Dedifferentiated amniotic fluid mesenchymal stem cell (primary cell): ENCODE measurements at regions not wholly inside any gene's neighbourhood (a gene's known extent, or its start where the extent isn't known, plus 50 kb on each side); places are given as distances from the start of the nearest gene placed in this dataset.
"Not testable (repeated sequence)": the region's sequence is repeated elsewhere in the genome, so short reads cannot be mapped to it uniquely, and the experiment has no call there.

Experiments
- DNase-seq: peaks from one replicate; pipeline ENCODE4 v3.0.0-alpha.2; 2016; ENCODE audit errors: extremely low spot score

- not testable (repeated sequence) for DNase-seq
Measured at GRCh38 chr11:67877316-67877715, 126.6 kb downstream of the UNC93B1 start.

GRCh38 chr11:67873223-67873622 lies 130.7 kb downstream of the UNC93B1 start:
- DNase-seq, result not testable (repeated sequence)

GRCh38 chr11:67871168-67871567 lies 132.7 kb downstream of the UNC93B1 start:
- not testable (repeated sequence) for DNase-seq

GRCh38 chr11:67862896-67863295 lies 141.0 kb downstream of the UNC93B1 start:
- DNase-seq, result not testable (repeated sequence)

GRCh38 chr11:67859513-67860161 lies 144.3 kb downstream of the UNC93B1 start:
- not testable (repeated sequence) for DNase-seq

GRCh38 chr11:67850747-67851146 lies 153.2 kb downstream of the UNC93B1 start:
- not testable (repeated sequence) for DNase-seq

GRCh38 chr11:67849766-67850165 lies 154.1 kb downstream of the UNC93B1 start:
- not testable (repeated sequence) for DNase-seq

- DNase-seq, result not testable (repeated sequence)
Measured at GRCh38 chr11:67847896-67848875, 155.7 kb downstream of the UNC93B1 start.

- DNase-seq, result not testable (repeated sequence)
Measured at GRCh38 chr11:67846303-67846702, 157.6 kb downstream of the UNC93B1 start.

GRCh38 chr11:67845296-67845695 lies 158.6 kb downstream of the UNC93B1 start:
- not testable (repeated sequence) for DNase-seq

GRCh38 chr11:67840599-67840998 lies 163.3 kb downstream of the UNC93B1 start:
- DNase-seq, result not testable (repeated sequence)

GRCh38 chr11:67830152-67830551 lies 155.7 kb upstream of the ALDH3B2 start:
- not testable (repeated sequence) for DNase-seq

GRCh38 chr11:67826951-67827296 lies 152.5 kb upstream of the ALDH3B2 start:
- not testable (repeated sequence) for DNase-seq

- not testable (repeated sequence) for DNase-seq
Measured at GRCh38 chr11:67826028-67826950, 151.9 kb upstream of the ALDH3B2 start.

GRCh38 chr11:67824861-67825260 lies 150.4 kb upstream of the ALDH3B2 start:
- not testable (repeated sequence) for DNase-seq

GRCh38 chr11:67820081-67820480 lies 145.7 kb upstream of the ALDH3B2 start:
- no peak for DNase-seq

GRCh38 chr11:67817558-67817957 lies 143.1 kb upstream of the ALDH3B2 start:
- DNase-seq, result not testable (repeated sequence)

- not testable (repeated sequence) for DNase-seq
Measured at GRCh38 chr11:67809301-67809700, 134.9 kb upstream of the ALDH3B2 start.

- DNase-seq, result not testable (repeated sequence)
Measured at GRCh38 chr11:67807896-67808295, 133.5 kb upstream of the ALDH3B2 start.

- DNase-seq, result not testable (repeated sequence)
Measured at GRCh38 chr11:67806728-67807235, 132.4 kb upstream of the ALDH3B2 start.

GRCh38 chr11:67806183-67806582 lies 131.8 kb upstream of the ALDH3B2 start:
- DNase-seq, result not testable (repeated sequence)
